AG04450 (cell line): ENCODE measurements at regions not wholly inside any gene's neighbourhood (a gene's known extent, or its start where the extent isn't known, plus 50 kb on each side); places are given as distances from the start of the nearest gene placed in this dataset.

ENCODE experiments used
- CTCF ChIA-PET: fragments of 300-600, 350-600 bp; formaldehyde crosslinking; extraction: SDS; loops from one replicate; lab custom pipeline; 2022; ENCODE audit warnings: antibody characterized with exemption, inconsistent platforms; lab: Charles Lee
- POLR2A ChIA-PET: fragments of 350-600 bp; formaldehyde crosslinking; extraction: SDS; loops from one replicate; lab custom pipeline; 2021; ENCODE audit warnings: antibody characterized with exemption, inconsistent platforms; lab: Yijun Ruan, JAX
- DNase-seq: peaks from one replicate; pipeline ENCODE4 v3.0.0-alpha.2; 2011; ENCODE audit warnings: low read depth, low spot score
- H3K27ac ChIP-seq: one replicate; pipeline ENCODE4 v1.5.1; 2012; ENCODE audit warnings: low read depth, low read length, control low read depth
- H3K27me3 ChIP-seq: one replicate; pipeline ENCODE4 v1.6.0; 2012; ENCODE audit warnings: low read length; ENCODE audit not compliant: control insufficient read depth, insufficient read depth
- H3K4me3 ChIP-seq: 2 replicates; pipeline ENCODE4 v1.5.1; 2011; ENCODE audit warnings: mild to moderate bottlenecking, low read depth, low read length, control low read depth
- H3K9me3 ChIP-seq: 2 replicates; pipeline ENCODE4 v1.5.1; 2012; ENCODE audit warnings: low read length; ENCODE audit not compliant: control insufficient read depth, insufficient read depth
- CTCF ChIP-seq: IDR thresholded peaks from 2 replicates; pipeline ENCODE4 v1.5.1; 2011; ENCODE audit warnings: low read depth, low read length, control low read depth, inconsistent platforms

- CTCF ChIA-PET = no interaction called here
- POLR2A ChIA-PET = no interaction called here
- H3K27me3 ChIP-seq = no peaks in the 10 kb centered on the region
- H3K27ac ChIP-seq = no peak overlapping the region
- no peak for DNase-seq
- no peak overlapping the region for H3K4me3 ChIP-seq
- peaks cover 6% of the 10 kb centered on the region for H3K9me3 ChIP-seq
- no peak for TF ChIP-seq CTCF
Observed at GRCh38 chr5:56612759-56613158, 202.6 kb upstream of the MAP3K1 start.

- Histone ChIP-seq H3K27ac (no peak overlapping the region), H3K27me3 (no peaks in the 10 kb centered on the region), H3K9me3 (peaks cover 2% of the 10 kb centered on the region; the same call in 1 of the 2 replicates), H3K4me3 (no peak overlapping the region)
- CTCF ChIA-PET = no interaction called here
- POLR2A ChIA-PET = no interaction called here
- DNase-seq = no peak
- TF ChIP-seq CTCF = no peak
Observed at GRCh38 chr5:56612353-56612752, 203.0 kb upstream of the MAP3K1 start.

GRCh38 chr5:56610093-56610698 lies 205.2 kb upstream of the MAP3K1 start:
- no peak for DNase-seq
- POLR2A ChIA-PET = no interaction called here
- no peak for TF ChIP-seq CTCF

GRCh38 chr5:56608217-56608925 lies 207.0 kb upstream of the MAP3K1 start:
- DNase-seq = no peak
- H3K9me3 ChIP-seq = no peaks in the 10 kb centered on the region
- ChIA-PET POLR2A (no interaction called here), CTCF (no interaction called here)
- no peak overlapping the region for H3K4me3 ChIP-seq
- H3K27me3 ChIP-seq = no peaks in the 10 kb centered on the region
- no peak for TF ChIP-seq CTCF
- no peak overlapping the region for H3K27ac ChIP-seq

More at GRCh38 chr5:56610093-56610698, 205.2 kb upstream of the MAP3K1 start:
- no peaks in the 10 kb centered on the region for H3K9me3 ChIP-seq
- no peak overlapping the region for H3K27ac ChIP-seq
- no peak overlapping the region for H3K4me3 ChIP-seq
- H3K27me3 ChIP-seq = no peaks in the 10 kb centered on the region
- CTCF ChIA-PET = no interaction called here

- POLR2A ChIA-PET = no interaction called here
- CTCF ChIA-PET = interaction anchor here (0.7 kb wide), 1 partner anchor 337 kb away, joined by 3 read pairs; no protein-coding TSS in a partner anchor
- Histone ChIP-seq H3K27ac (no peak overlapping the region), H3K27me3 (no peaks in the 10 kb centered on the region), H3K4me3 (no peak overlapping the region), H3K9me3 (no peaks in the 10 kb centered on the region)
- TF ChIP-seq CTCF = no peak
- DNase-seq = no peak
Observed at GRCh38 chr5:56607551-56607950, 207.8 kb upstream of the MAP3K1 start.
